ENCODE measurements at regions not wholly inside any gene's neighbourhood (a gene's known extent, or its start where the extent isn't known, plus 50 kb on each side); places are given as distances from the start of the nearest gene placed in this dataset.
A peak's percentile ranks its signal among the peaks of the same experiment; 100 is the strongest.

- TF ChIP-seq EGR1 (IDR thresholded peaks at IDR 0.05; ENCODE audit: borderline replicate concordance in 1 of 2, low read depth in 2 of 2, low read length in 2 of 2): no peak
- no peak for TF ChIP-seq ASH2L (IDR thresholded peaks at IDR 0.05; ENCODE audit: borderline replicate concordance, low read depth)
- peak; percentile 63 for TF ChIP-seq NR2F1 (conservative IDR thresholded peaks at IDR 0.05)
- TF ChIP-seq, protein P1, sequence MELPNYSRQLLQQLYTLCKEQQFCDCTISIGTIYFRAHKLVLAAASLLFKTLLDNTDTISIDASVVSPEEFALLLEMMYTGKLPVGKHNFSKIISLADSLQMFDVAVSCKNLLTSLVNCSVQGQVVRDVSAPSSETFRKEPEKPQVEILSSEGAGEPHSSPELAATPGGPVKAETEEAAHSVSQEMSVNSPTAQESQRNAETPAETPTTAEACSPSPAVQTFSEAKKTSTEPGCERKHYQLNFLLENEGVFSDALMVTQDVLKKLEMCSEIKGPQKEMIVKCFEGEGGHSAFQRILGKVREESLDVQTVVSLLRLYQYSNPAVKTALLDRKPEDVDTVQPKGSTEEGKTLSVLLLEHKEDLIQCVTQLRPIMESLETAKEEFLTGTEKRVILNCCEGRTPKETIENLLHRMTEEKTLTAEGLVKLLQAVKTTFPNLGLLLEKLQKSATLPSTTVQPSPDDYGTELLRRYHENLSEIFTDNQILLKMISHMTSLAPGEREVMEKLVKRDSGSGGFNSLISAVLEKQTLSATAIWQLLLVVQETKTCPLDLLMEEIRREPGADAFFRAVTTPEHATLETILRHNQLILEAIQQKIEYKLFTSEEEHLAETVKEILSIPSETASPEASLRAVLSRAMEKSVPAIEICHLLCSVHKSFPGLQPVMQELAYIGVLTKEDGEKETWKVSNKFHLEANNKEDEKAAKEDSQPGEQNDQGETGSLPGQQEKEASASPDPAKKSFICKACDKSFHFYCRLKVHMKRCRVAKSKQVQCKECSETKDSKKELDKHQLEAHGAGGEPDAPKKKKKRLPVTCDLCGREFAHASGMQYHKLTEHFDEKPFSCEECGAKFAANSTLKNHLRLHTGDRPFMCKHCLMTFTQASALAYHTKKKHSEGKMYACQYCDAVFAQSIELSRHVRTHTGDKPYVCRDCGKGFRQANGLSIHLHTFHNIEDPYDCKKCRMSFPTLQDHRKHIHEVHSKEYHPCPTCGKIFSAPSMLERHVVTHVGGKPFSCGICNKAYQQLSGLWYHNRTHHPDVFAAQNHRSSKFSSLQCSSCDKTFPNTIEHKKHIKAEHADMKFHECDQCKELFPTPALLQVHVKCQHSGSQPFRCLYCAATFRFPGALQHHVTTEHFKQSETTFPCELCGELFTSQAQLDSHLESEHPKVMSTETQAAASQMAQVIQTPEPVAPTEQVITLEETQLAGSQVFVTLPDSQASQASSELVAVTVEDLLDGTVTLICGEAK (IDR thresholded peaks at IDR 0.05; ENCODE audit: borderline replicate concordance): peak; percentile 22; the same call in 1 of the 2 replicates
- TF ChIP-seq EED (IDR thresholded peaks at IDR 0.05; ENCODE audit: low read depth): no peak
- TF ChIP-seq, protein P2, sequence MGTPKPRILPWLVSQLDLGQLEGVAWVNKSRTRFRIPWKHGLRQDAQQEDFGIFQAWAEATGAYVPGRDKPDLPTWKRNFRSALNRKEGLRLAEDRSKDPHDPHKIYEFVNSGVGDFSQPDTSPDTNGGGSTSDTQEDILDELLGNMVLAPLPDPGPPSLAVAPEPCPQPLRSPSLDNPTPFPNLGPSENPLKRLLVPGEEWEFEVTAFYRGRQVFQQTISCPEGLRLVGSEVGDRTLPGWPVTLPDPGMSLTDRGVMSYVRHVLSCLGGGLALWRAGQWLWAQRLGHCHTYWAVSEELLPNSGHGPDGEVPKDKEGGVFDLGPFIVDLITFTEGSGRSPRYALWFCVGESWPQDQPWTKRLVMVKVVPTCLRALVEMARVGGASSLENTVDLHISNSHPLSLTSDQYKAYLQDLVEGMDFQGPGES (IDR thresholded peaks at IDR 0.05): no peak
- TF ChIP-seq PML (IDR thresholded peaks at IDR 0.05; ENCODE audit: low read length): no peak
- TF ChIP-seq, protein P3, sequence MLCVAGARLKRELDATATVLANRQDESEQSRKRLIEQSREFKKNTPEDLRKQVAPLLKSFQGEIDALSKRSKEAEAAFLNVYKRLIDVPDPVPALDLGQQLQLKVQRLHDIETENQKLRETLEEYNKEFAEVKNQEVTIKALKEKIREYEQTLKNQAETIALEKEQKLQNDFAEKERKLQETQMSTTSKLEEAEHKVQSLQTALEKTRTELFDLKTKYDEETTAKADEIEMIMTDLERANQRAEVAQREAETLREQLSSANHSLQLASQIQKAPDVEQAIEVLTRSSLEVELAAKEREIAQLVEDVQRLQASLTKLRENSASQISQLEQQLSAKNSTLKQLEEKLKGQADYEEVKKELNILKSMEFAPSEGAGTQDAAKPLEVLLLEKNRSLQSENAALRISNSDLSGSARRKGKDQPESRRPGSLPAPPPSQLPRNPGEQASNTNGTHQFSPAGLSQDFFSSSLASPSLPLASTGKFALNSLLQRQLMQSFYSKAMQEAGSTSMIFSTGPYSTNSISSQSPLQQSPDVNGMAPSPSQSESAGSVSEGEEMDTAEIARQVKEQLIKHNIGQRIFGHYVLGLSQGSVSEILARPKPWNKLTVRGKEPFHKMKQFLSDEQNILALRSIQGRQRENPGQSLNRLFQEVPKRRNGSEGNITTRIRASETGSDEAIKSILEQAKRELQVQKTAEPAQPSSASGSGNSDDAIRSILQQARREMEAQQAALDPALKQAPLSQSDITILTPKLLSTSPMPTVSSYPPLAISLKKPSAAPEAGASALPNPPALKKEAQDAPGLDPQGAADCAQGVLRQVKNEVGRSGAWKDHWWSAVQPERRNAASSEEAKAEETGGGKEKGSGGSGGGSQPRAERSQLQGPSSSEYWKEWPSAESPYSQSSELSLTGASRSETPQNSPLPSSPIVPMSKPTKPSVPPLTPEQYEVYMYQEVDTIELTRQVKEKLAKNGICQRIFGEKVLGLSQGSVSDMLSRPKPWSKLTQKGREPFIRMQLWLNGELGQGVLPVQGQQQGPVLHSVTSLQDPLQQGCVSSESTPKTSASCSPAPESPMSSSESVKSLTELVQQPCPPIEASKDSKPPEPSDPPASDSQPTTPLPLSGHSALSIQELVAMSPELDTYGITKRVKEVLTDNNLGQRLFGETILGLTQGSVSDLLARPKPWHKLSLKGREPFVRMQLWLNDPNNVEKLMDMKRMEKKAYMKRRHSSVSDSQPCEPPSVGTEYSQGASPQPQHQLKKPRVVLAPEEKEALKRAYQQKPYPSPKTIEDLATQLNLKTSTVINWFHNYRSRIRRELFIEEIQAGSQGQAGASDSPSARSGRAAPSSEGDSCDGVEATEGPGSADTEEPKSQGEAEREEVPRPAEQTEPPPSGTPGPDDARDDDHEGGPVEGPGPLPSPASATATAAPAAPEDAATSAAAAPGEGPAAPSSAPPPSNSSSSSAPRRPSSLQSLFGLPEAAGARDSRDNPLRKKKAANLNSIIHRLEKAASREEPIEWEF (IDR thresholded peaks at IDR 0.05; ENCODE audit: insufficient replicate concordance, low read depth, low read length): no peak
- TF ChIP-seq TAF1 (IDR thresholded peaks at IDR 0.05; ENCODE audit: borderline replicate concordance, low read depth, low read length): no peak
- TF ChIP-seq E2F8 (IDR thresholded peaks at IDR 0.05; ENCODE audit: low read depth, partially characterized antibody): no peak
- TF ChIP-seq, protein P4, sequence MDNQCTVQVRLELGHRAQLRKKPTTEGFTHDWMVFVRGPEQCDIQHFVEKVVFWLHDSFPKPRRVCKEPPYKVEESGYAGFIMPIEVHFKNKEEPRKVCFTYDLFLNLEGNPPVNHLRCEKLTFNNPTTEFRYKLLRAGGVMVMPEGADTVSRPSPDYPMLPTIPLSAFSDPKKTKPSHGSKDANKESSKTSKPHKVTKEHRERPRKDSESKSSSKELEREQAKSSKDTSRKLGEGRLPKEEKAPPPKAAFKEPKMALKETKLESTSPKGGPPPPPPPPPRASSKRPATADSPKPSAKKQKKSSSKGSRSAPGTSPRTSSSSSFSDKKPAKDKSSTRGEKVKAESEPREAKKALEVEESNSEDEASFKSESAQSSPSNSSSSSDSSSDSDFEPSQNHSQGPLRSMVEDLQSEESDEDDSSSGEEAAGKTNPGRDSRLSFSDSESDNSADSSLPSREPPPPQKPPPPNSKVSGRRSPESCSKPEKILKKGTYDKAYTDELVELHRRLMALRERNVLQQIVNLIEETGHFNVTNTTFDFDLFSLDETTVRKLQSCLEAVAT (IDR thresholded peaks at IDR 0.05): peak; percentile 65; the same call in 1 of the 2 replicates
- TF ChIP-seq ZNF384 (IDR thresholded peaks at IDR 0.05; ENCODE audit: borderline replicate concordance, low read depth, low read length): peak; percentile 97
- 0 out of 2 replicates have a peak, but pooled peaks have one; percentile 43 for TF ChIP-seq NFIC (IDR thresholded peaks at IDR 0.05; ENCODE audit: low read depth, low read length)
- no peak for TF ChIP-seq BRCA1 (IDR thresholded peaks at IDR 0.05; ENCODE audit: low read depth, low read length)
These were observed 284.8 kb downstream of the ETS1 start (continued) for GRCh38 chr11:128302425-128303186.

All from GM12878 (cell line).